ENCODE measurements at regions not wholly inside any gene's neighbourhood (a gene's known extent, or its start where the extent isn't known, plus 50 kb on each side); places are given as distances from the start of the nearest gene placed in this dataset.

- Histone ChIP-seq H3K27me3 (no peaks in the 10 kb centered on the region), H3K36me3 (no peaks in the 10 kb centered on the region), H3K4me1 (peaks cover 0 to 8% (median 3%) of the 10 kb centered on the region in 4 donors), H3K27ac (no peak overlapping the region), H3K4me3 (no peak overlapping the region), H3K9me3 (no peaks in the 10 kb centered on the region)
- no peak for DNase-seq
- intact Hi-C loops (cut with DNase I; ENCODE audit: low total_unique reads): no loop called here
- TF ChIP-seq POLR2AphosphoS5 (IDR thresholded peaks at IDR 0.05) (no peak), EP300 (IDR thresholded peaks at IDR 0.05) (no peak), POLR2A (IDR thresholded peaks at IDR 0.05) (no peak)
- TF ChIP-seq, protein P1, sequence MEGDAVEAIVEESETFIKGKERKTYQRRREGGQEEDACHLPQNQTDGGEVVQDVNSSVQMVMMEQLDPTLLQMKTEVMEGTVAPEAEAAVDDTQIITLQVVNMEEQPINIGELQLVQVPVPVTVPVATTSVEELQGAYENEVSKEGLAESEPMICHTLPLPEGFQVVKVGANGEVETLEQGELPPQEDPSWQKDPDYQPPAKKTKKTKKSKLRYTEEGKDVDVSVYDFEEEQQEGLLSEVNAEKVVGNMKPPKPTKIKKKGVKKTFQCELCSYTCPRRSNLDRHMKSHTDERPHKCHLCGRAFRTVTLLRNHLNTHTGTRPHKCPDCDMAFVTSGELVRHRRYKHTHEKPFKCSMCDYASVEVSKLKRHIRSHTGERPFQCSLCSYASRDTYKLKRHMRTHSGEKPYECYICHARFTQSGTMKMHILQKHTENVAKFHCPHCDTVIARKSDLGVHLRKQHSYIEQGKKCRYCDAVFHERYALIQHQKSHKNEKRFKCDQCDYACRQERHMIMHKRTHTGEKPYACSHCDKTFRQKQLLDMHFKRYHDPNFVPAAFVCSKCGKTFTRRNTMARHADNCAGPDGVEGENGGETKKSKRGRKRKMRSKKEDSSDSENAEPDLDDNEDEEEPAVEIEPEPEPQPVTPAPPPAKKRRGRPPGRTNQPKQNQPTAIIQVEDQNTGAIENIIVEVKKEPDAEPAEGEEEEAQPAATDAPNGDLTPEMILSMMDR (IDR thresholded peaks at IDR 0.05): no peak
- WGBS, 5 donors: 88 to 96% (median 96%) methylated on average over 15 of the region's 15 CpGs
These were observed 153.4 kb upstream of the PTCH1 start for GRCh38 chr9:95670122-95670521.

GRCh38 chr9:95669253-95669652 lies 152.5 kb upstream of the PTCH1 start:
- Histone ChIP-seq H3K36me3 (no peaks in the 10 kb centered on the region), H3K9me3 (no peaks in the 10 kb centered on the region), H3K27ac (no peak overlapping the region), H3K4me1 (peaks cover 0 to 8% (median 3%) of the 10 kb centered on the region in 4 donors), H3K4me3 (no peak overlapping the region), H3K27me3 (no peaks in the 10 kb centered on the region)
- no peak for TF ChIP-seq POLR2AphosphoS5 (IDR thresholded peaks at IDR 0.05)
- no peak for TF ChIP-seq EP300 (IDR thresholded peaks at IDR 0.05)
- no peak for TF ChIP-seq POLR2A (IDR thresholded peaks at IDR 0.05)
- TF ChIP-seq, protein P1 (IDR thresholded peaks at IDR 0.05): no peak
- 59 to 72% (median 69%) methylated on average over 7 of the region's 7 CpGs for WGBS, 5 donors
- no peak for DNase-seq
- intact Hi-C loops (cut with DNase I; ENCODE audit: low total_unique reads): no loop called here

DNA sequence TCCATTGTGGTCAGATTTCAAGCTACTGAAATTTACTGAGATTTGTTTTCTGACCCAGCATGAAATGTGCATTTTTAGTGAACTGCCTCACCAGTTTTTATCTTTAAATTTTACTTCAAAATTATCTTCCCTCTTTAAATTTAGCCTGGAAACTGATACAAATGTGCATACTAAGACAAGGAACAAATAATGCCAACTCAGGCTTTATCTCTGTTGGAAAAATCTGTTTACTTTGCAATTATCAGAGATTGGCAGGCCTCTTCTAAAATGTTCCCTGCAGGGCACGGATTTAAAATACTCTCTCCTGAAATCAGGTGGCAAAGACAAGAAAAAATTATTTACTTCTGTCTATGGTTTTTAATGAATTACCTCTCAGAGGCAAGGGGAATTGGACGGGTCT lies 151.0 kb upstream of the PTCH1 start:
- no peak overlapping the region for H3K4me3 ChIP-seq

DNA sequence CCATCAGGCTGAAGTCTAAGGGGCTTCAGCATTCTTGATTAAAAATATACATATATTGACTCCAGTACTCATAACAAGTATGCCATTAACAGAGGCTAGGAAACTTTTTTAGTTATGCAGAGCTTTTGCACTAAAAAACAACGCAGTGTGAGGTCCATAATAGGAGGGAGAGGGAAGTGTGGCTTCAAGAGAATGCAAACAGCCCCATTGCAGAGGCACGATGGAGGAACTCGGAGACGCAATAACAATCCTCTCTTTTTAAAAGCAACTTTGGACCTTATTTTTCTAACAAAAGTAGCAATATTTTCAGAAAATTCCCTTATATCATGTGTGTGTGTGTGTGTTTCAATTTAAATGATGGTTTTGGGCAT lies 150.0 kb upstream of the PTCH1 start:
- Histone ChIP-seq H3K4me1 (peaks cover 0 to 8% (median 3%) of the 10 kb centered on the region in 4 donors), H3K36me3 (no peaks in the 10 kb centered on the region), H3K27me3 (no peaks in the 10 kb centered on the region), H3K9me3 (no peaks in the 10 kb centered on the region), H3K4me3 (no peak overlapping the region), H3K27ac (no peak overlapping the region)
- intact Hi-C loops (cut with DNase I; ENCODE audit: low total_unique reads): no loop called here
- 17 to 41% (median 38%) methylated on average over 4 of the region's 4 CpGs for WGBS, 5 donors
- no peak for DNase-seq
- TF ChIP-seq POLR2A (IDR thresholded peaks at IDR 0.05) (no peak), EP300 (IDR thresholded peaks at IDR 0.05) (no peak), POLR2AphosphoS5 (IDR thresholded peaks at IDR 0.05) (no peak)
- TF ChIP-seq, protein P1 (IDR thresholded peaks at IDR 0.05): no peak

More for the DNA sequence above, 151.0 kb upstream of the PTCH1 start:
- no peaks in the 10 kb centered on the region for H3K27me3 ChIP-seq
- H3K9me3 ChIP-seq: no peaks in the 10 kb centered on the region
- TF ChIP-seq POLR2AphosphoS5 (IDR thresholded peaks at IDR 0.05): no peak
- TF ChIP-seq, protein P1 (IDR thresholded peaks at IDR 0.05): no peak
- TF ChIP-seq POLR2A (IDR thresholded peaks at IDR 0.05): no peak
- no peak for TF ChIP-seq EP300 (IDR thresholded peaks at IDR 0.05)
- 28 to 52% (median 43%) methylated on average over 2 of the region's 2 CpGs for WGBS, 5 donors
- no peaks in the 10 kb centered on the region for H3K36me3 ChIP-seq
- no peak overlapping the region for H3K27ac ChIP-seq
- H3K4me1 ChIP-seq: peaks cover 0 to 8% (median 3%) of the 10 kb centered on the region in 4 donors
- intact Hi-C loops (cut with DNase I; ENCODE audit: low total_unique reads): no loop called here
- no peak for DNase-seq
